ENCODE measurements at regions not wholly inside any gene's neighbourhood (a gene's known extent, or its start where the extent isn't known, plus 50 kb on each side); places are given as distances from the start of the nearest gene placed in this dataset.
"Not testable (repeated sequence)": the region's sequence is repeated elsewhere in the genome, so short reads cannot be mapped to it uniquely, and the experiment has no call there.

DNA sequence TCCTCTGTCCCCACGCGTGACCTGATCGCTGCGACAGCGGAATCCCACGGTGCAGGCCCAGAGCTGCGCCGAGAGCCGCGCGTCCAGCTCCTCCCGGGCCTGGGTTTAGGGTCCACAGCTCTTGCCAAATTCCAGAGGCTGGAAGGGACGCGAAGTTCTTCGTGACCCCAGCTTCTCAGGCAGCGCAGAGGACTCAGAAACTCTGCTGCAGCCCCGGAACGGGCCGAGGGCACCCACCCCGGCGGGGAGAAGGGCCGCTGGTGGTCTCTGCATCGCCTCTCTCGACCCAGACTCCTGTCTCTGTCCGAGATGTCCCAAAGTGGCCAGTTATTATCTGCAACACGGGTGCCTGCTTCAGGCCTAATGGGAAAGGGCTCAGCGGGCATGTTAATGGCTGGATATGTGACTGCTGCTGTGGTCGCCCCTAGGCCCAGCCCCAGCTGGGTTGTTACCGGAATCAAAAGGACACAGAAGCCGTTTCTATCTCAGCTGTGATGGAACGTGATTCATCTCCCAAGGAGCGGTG is 236.4 kb downstream of the VRK1 start:
- no peak for DNase-seq

DNA sequence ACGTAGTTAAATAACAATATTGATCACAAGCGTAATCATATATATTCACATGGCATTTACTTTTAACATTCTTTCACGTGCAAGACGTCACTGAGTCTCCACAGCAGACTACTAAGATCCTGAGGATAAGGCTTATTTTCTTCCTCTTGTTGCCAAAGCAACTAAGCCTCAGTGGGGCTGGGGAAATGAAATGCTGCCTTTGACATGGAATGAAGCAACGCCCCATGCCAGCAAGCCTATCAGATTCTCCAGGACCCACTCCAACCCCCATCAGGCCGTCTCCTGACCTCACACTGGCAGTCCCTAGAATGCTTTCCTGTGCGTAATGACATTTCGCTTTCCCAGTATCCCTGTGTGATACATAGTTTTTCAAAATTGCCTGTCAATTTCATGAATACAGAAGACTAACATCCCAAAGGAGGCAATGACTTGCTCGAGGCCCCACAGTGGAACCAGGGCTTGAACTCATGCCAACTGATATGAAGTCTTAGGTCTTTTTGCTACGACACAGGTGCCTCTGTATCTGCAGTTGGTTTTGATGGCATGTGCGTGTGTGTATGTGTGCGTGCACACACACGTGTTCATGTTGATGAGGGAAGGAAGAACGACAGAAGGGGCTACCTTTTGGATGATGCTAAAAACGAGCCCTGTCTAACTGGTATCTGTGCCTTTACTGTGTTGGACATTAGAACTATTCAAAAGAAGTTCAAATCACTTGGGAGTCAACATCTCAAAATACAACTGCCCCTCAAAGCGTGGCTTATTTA is 239.1 kb downstream of the VRK1 start:
- no peak for DNase-seq

DNA sequence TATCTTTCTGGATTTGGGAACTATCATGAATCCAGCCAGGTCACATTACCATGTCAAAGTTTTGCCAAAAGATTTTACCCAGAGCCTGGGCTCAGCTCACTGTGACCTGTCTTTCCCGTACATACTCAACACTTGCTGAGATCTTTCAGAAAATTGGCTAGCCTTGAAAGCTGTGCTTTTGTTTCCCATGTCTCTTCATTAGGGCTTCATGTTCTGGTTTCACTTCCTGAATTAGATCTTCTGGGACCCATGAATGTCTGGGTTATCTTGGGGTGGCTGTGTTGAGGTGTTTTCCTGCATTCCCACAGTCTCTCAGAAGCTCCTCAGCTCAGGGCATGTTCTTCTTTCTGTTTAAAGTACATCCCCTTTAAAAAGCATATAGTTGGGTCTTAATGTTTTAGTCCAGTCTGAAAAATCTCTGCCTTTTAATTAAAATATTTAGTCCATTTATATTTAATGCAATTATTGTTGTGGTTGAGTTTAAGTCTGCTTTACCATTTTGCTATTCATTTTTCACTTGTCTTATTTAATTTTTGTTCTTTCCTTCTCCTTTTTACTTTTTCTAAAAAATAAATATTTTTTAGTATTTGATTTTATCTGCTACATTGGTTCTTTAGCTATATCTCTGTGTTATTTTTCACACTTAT is 242.7 kb downstream of the VRK1 start:
- DNase-seq, result no peak

DNA sequence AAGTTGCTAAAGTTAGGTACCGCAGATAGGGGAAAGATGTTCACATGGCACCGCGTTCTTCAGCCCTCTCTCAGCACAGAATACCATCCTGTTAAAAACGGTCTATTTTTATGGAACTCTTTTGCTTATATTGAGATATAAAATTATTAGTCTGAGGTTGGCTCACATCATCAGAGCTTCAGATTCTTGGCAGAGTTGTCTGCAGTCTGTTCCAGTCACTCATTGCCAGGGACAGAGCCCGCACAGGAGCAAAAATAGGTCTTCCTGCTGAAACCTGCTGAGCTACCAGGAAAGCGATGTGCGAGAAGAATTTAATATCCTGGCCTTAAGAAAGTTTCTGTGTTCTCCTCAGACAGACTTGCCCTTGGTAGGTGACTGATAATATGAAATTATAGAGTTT is 249.8 kb downstream of the VRK1 start:
- no peak for DNase-seq

DNA sequence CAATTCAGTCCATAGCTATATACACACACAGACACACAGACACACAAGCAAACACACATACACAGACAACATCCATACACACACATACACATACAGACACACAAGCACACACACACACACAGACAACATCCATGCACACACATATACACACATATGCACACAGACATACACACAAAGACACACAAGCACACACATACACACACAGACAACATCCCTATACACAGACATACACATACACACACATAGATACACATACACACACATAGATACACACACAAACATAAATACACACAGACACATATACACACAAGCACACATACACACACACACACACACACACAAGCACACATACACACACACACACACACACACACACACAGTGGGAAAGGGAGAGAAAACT is 254.8 kb downstream of the VRK1 start:
- no peak for DNase-seq

DNA sequence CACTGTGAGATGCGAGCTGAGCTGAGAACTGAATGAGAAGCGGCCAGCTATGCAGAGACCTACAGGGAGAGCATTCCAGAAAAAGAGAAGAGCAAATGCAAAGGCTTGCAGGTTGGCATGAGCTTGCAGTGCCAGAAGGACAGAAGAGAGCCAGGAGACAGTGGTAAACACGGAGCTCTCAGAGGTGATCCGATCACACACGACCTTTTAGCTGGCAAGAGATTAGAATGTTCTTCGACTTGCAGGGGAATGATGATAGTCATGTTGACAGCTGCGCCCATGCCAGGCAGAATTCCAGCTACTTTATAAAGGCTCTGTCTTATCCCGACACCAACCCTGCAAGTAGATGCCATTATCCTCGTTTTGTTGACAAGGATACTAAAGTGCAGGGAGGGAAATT is 256.8 kb downstream of the VRK1 start:
- no peak for DNase-seq

DNA sequence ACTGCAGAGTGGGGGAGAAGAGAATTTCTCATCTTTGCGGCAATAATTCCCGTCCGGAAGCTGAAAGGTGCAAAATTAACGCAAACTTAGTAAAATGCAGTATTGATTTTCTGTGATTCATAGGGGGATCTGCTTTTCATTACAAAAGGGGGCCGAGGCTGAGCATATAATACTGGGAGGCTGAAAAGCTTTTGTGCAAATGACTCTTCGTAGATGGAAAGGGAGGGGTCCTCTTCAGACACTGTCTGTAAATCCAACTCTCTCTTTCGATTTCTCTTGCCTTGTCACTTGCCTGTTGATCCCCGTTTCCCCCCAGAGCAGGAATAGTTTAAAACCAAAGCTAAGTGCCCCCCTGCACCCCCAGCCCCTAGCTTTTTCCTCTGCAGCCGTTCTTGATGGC is 258.2 kb downstream of the VRK1 start:
- no peak for DNase-seq

DNA sequence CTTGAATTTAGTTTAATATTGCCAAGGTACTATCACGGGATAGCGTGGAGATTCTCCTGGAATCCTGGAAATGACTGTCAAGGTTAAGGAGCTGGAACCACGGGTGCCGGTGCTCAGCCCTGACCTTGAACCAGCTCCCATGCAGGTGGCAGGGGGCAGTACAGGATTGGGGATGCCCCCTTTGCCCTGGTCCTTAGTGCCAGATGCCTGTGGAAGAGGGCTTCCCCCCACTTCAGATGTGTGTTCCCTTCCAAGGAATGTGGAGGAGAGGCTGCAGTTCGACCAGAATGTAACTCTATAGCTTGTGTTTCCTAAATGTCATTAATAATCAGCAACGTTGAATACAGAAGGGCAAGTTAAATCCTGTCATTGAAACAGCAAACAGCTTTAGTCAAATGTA is 258.9 kb downstream of the VRK1 start:
- DNase-seq, result no peak

DNA sequence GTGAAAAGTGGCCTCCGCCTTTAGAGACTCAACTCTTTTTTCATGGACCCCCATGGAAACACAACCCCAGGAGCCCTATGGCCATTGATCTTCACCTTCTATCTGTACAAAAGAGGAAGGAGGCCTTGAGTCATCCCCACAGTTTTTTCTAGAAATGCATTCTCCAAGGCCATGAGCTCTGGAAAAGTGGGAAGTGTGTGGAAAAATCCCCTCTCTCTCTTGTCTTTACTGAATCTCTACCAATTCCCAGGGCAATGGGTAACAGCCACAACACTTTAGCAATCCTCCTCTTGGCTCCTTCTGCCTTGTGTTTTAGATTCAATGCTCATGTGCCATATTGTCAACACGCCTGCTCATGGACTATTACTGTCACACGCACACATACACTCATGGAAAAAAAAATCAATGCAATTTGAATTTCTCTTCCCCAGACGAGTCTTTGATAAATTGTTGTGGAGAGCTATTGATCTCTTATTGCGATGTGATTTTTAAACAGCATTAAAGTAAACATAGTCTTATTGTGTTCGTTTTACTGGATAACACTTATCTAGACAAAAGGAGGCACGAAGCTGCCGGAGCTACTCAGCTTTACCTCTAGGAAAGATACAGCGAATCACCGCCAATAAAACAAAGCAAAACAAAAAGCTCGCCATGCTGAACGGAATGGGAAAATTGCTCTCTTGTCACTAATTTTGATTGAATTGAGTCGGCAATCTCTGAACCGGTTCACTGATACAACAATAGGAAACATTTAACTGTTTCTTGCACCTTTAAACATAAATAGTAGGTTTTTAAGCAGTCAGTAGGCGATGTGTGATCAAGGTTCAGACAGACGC is 260.3 kb downstream of the VRK1 start:
- DNase-seq, result no peak

DNA sequence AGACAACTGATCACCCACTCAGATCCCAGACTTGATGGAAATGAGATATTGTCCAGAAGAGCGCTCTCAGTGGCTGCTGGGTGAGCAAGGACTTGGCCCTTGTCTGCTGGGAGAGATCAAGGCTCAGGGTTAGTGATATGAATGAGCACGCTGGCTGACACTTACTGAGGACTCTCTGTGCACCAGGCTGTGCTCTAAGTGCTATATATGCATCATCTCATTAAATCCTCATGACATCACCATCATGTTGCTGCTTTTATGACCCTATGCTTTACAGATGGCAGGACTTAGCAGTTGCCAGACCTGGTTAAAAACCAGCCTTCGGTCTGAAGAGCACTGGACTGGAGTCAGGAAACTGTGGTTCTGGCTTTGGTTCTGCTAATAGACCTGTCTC is 260.9 kb downstream of the VRK1 start:
- DNase-seq, result no peak

DNA sequence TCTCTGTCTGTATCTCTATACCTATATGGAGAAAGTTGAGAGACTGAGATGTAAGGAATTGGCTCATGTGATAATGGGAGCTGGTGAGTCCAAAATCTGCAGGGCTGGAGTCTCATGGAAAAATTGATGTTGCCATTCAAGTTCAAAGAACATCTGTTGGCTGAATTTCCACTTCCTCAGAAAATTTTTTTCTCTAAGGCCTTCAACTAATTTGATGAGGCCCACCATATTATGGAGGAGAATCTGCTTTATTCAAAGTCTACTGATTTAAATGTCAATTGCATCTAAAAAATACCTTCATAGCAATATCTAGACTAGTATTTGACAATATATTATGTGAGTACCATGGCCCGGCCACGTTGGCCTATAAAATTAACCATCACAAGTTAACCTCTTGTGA is 261.4 kb downstream of the VRK1 start:
- no peak for DNase-seq

DNA sequence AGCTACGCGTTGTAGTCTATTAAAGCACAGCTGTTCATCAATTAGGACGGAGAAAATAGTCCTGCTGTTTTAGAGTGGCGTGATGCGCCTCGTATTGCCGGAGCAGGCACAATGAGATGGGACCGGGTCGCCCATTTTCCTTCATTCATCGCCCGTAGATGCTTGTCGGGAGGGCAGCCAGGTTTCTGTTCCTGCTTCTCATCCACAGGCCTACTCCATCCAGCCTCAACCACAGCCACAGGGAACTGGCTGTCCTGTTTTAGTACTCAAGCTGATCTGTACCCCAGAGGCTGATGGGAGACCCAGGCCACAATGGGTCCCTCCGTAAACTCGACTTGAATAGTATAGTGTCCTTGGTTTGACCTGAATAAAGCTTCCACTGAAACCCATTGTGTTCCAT is 264.0 kb downstream of the VRK1 start:
- DNase-seq, result no peak

DNA sequence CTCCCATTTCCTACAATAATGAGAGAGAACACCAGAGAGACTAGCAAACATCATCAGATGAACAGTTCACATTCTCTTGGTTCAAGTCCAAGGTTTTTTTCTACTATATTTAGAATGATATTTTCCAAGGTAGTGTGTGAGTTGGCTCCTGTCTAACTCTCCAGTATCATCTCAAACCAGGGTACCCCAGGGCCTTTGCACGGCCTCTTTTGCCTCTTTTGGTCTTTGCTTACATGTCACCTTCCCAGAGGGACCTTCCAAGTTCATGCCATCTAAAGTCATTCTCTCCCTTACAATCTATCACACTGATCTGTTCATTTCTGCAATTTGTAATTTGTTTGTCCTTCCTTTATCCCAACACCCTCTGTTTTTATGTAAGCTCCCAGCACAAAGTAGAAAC is 264.5 kb downstream of the VRK1 start:
- no peak for DNase-seq

DNA sequence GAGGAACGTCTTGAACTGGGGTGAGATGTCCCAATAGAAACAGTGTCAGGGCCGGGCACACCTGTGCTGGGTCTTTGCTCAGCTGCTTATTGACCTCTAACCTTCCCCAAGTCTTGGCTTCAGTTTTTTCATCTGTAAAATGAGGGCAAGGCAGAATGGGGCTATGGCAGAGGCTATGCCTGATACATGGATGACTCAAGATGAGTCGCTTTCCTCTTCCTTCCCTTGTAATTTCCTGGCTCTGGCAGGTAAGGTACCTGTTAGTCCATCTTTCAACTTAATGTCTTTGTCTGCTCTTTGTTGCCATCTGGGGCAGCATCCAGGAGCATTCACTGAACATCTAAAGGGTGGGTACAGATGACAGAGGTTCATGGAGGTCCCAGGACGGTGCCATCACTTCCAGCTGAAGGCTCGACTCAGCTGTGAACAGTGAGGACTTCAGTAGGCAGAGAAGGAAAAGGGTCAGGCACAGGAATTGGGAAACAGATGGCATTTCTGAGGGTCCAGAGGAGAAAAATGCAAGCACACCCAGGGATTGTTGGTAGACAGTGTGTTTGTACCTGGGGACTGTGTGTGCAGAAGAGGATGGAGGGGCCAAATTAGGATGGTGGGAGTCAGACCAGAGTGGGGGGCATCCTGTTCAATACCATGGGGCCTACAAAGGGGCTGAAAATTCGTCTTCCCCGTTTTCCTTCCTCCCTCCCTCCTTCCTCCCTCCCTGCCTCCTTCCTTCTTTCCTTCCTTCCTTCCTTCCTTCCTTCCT is 268.3 kb downstream of the VRK1 start:
- no peak for DNase-seq

DNA sequence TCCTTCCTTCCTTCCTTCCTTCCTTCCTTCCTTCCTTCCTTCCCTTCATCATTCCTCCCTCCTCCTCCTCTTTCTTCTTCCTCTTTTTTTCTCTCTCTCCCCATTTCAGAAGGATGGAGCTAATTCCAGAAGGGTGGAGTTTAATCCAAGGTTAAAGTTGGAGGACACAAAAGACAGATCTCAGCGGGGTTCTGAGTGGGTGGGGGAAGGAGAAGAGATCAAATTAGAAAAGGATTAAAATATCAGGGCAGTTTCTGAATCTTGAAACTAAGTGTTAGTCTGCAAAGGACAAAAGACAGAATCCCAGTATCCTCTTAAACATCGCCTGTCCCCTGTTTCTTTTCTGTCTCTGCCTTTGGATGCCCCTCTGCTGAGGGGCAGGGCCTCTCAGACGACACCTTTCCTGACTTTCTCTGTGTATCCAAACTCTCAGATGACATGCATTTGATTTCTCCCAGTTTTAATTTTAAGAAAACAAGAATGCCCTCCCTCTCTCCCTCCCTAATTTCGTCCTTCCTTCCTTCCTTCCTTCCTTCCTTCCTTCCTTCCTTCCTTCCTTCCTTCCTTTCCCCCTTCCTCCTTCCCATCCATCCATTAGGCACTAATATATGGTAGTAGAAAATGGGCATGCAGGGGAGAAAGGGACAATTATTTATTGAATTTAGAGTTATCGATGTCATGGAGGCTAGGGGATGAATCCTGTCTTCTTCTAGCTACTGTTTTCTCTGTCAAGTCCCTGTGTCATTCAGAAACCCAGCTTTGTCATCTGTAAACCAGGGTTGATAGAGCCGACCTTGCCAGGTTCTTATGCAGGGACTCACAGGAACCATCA is 269.1 kb downstream of the VRK1 start:
- DNase-seq, result no peak

DNA sequence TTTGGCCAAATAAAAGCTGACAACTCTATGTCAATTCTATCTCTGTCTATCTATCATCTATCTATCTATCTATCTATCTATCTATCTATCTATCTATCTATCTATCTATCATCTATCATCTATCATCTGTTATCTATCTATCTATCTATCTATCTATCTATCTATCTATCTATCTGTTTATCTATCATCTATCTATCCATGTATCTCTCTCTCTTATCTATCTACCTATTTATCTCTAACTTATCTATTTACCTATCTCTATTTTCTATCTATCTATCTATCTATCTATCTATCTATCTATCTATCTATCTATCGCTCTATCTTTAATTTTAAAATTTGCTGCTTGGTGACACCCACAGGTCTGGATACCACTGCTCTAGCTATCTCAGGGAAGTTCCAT is 271.1 kb downstream of the VRK1 start:
- DNase-seq, result not testable (repeated sequence)

DNA sequence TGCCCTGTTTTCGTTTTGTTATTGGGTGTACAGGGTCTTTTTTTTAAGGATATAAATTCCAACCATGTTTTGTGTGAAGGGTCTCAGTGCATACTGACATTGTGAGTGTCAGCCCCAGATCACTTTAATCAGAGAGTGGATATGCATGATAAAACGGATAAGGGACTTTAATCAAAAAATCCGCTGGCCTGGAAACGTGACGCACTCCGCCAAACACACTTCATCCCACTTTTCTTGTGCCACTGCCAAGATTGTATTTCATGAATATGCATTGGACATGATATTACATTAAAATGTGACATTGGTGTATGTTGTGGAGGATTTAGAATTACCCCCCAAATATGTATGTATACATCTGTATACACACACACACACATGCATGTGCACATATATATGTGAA is 273.1 kb downstream of the VRK1 start:
- no peak for DNase-seq

DNA sequence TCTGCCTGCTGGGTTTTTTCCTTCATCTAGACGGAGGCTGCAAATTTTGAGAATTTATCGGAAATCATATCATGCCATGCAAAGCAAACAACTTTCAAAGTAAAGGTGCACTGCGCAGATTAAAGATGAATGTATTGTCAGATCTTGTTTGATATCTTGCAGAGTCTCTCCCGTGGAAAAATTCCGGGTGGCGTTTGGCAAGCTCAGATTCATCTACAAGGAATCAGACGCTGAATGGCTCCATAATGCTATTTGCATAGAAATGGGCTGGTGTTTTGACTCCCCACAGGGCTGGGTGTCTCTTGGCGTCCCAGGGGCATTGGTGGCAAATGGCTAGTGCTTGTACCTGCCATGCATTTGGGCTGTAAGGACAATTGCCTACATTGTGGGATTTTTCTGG is 274.0 kb downstream of the VRK1 start:
- no peak for DNase-seq

DNA sequence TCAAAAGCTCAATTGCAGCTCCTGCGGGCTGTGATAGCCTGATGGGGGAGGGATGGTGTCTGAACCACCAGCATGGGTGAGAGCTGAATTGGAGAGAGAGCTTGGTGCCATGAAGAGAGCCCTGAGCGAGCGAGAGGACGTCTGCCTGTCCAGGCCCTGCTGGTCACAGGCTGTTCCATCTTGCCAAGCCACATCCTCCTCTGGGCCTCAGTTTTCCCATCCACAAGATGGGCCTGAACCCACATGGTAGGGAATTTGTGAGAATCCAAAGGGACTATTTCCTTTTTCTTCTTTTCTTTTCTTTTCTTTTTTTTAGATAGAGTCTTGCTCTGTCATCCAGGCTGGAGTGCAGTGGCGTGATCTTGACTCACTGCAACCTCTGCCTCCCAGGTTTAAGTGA is 276.4 kb downstream of the VRK1 start:
- DNase-seq, result no peak

DNA sequence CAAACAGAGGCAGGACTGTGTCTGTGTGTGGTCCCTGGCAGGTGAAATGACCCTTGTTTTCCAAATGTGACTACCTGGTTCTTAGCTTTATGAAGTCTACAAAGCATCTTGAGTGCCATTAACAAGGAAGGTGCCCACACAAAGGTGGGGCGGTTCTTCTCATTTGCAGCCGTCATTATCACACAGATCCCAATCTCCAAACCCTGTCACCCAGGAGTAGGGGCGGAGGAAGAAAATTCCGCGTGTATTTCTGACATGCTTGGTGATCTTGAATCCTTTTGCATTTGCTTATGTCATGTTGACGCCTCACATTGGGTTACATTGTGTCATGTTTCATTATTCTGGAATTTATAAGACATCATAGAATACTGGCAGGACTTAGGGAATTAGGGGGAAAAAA is 277.3 kb downstream of the VRK1 start:
- no peak for DNase-seq

DNA sequence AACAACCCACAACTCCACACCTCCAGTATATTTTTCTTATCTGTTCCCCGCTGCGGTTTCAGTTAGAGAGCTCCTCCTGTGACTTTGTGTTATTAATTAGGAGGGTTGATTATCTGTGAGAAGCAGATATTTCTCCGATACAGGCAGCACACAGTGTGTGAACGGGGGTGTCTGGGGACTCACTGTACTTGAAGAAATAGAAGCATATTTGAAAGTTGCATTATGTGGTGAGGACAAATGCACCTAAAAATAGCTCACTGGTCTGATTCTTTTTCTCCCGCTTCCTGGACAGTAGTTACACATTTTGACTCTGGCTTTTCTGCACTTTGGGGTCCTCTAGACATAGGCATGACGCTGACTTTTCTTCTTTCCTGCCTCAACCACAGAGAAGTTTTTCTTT is 277.7 kb downstream of the VRK1 start:
- DNase-seq, result no peak

DNA sequence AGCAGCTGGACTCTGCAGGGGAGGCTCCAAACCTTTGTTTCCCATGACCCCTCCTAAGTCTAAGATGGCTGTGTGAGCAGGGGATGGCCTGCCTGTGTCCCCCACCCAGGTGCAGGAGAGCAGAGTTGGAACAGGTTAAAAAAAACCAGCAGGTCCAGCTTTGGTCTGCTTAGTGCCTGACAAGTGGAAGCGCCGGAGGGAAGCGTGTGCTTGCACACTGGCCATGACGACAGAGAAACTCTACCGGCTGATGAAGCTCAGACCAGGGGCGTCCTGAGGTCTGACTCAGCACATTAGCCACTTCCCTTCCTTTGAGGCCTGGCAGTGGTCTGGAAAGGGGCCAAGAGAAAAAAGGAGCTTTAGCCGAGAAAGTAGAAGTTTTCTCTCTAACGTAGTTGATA is 280.1 kb downstream of the VRK1 start:
- peak; percentile 4 for DNase-seq

Measured in DMS53 (cell line).